ENCODE measurements at regions not wholly inside any gene's neighbourhood (a gene's known extent, or its start where the extent isn't known, plus 50 kb on each side); places are given as distances from the start of the nearest gene placed in this dataset.

DNA sequence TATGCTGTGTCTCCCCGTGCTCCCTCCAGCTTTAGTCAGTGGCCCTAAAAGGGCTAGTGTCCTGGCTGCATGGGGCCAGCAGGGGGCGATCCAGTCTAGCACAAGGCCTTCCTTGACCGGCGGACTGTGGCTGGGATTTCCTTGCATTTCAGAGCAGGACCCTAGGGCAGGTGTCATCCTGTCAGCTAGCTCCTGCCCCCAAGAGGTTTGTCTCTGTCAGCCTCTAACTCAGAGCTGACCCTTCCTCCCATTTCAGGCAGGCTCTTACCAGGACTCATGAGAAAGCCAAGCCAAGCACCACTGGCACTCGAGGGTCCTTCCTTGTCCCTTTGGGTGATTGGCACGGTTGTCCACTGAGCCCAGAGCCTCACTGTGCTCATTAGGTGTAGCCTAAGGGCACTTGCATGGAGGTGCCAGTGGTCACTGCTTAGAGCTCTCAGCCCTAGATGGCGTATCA is 140.3 kb downstream of the RPIA start:
- TF ChIP-seq, protein P1, sequence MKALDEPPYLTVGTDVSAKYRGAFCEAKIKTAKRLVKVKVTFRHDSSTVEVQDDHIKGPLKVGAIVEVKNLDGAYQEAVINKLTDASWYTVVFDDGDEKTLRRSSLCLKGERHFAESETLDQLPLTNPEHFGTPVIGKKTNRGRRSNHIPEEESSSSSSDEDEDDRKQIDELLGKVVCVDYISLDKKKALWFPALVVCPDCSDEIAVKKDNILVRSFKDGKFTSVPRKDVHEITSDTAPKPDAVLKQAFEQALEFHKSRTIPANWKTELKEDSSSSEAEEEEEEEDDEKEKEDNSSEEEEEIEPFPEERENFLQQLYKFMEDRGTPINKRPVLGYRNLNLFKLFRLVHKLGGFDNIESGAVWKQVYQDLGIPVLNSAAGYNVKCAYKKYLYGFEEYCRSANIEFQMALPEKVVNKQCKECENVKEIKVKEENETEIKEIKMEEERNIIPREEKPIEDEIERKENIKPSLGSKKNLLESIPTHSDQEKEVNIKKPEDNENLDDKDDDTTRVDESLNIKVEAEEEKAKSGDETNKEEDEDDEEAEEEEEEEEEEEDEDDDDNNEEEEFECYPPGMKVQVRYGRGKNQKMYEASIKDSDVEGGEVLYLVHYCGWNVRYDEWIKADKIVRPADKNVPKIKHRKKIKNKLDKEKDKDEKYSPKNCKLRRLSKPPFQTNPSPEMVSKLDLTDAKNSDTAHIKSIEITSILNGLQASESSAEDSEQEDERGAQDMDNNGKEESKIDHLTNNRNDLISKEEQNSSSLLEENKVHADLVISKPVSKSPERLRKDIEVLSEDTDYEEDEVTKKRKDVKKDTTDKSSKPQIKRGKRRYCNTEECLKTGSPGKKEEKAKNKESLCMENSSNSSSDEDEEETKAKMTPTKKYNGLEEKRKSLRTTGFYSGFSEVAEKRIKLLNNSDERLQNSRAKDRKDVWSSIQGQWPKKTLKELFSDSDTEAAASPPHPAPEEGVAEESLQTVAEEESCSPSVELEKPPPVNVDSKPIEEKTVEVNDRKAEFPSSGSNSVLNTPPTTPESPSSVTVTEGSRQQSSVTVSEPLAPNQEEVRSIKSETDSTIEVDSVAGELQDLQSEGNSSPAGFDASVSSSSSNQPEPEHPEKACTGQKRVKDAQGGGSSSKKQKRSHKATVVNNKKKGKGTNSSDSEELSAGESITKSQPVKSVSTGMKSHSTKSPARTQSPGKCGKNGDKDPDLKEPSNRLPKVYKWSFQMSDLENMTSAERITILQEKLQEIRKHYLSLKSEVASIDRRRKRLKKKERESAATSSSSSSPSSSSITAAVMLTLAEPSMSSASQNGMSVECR (CRISPR knock-in tag; IDR thresholded peaks at IDR 0.05; ENCODE audit: borderline replicate concordance) = no peak
- TF ChIP-seq USF2 (CRISPR knock-in tag; IDR thresholded peaks at IDR 0.05) (no peak), CREM (CRISPR knock-in tag; IDR thresholded peaks at IDR 0.05) (no peak), FOXP1 (CRISPR knock-in tag; IDR thresholded peaks at IDR 0.05; ENCODE audit: borderline replicate concordance) (no peak), CBFB (CRISPR knock-in tag; IDR thresholded peaks at IDR 0.05; ENCODE audit: low read depth) (no peak), STAT6 (CRISPR knock-in tag; conservative IDR thresholded peaks at IDR 0.05; ENCODE audit: low read depth) (no peak), SP1 (CRISPR knock-in tag; conservative IDR thresholded peaks at IDR 0.05) (no peak), ZNF121 (CRISPR knock-in tag; IDR thresholded peaks at IDR 0.05) (no peak), ZNF423 (CRISPR knock-in tag; IDR thresholded peaks at IDR 0.05) (no peak), ATF1 (CRISPR knock-in tag; IDR thresholded peaks at IDR 0.05) (no peak)
- TF ChIP-seq, protein P2, sequence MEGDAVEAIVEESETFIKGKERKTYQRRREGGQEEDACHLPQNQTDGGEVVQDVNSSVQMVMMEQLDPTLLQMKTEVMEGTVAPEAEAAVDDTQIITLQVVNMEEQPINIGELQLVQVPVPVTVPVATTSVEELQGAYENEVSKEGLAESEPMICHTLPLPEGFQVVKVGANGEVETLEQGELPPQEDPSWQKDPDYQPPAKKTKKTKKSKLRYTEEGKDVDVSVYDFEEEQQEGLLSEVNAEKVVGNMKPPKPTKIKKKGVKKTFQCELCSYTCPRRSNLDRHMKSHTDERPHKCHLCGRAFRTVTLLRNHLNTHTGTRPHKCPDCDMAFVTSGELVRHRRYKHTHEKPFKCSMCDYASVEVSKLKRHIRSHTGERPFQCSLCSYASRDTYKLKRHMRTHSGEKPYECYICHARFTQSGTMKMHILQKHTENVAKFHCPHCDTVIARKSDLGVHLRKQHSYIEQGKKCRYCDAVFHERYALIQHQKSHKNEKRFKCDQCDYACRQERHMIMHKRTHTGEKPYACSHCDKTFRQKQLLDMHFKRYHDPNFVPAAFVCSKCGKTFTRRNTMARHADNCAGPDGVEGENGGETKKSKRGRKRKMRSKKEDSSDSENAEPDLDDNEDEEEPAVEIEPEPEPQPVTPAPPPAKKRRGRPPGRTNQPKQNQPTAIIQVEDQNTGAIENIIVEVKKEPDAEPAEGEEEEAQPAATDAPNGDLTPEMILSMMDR (IDR thresholded peaks at IDR 0.05) = peak; percentile 84
- TF ChIP-seq, protein P3, sequence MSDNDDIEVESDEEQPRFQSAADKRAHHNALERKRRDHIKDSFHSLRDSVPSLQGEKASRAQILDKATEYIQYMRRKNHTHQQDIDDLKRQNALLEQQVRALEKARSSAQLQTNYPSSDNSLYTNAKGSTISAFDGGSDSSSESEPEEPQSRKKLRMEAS (CRISPR knock-in tag; IDR thresholded peaks at IDR 0.05) = no peak
